Chondrocyte (in vitro differentiated cells): ENCODE measurements at regions not wholly inside any gene's neighbourhood (a gene's known extent, or its start where the extent isn't known, plus 50 kb on each side); places are given as distances from the start of the nearest gene placed in this dataset.

Experiments used
- DNase-seq: peaks from one replicate; pipeline ENCODE4 v3.0.0; 2021; ENCODE audit warnings: mixed read lengths, low spot score
- H3K27ac Mint-ChIP-seq: one replicate; pipeline ENCODE4 v1.8.0; 2021; ENCODE audit warnings: mild to moderate bottlenecking, moderate library complexity, mixed read lengths; ENCODE audit not compliant: unreplicated experiment
- H3K27me3 Mint-ChIP-seq: 2 replicates; pipeline ENCODE4 v1.8.0; 2021; ENCODE audit warnings: low read depth, mixed read lengths
- H3K36me3 Mint-ChIP-seq: 2 replicates; pipeline ENCODE4 v1.8.0; 2021; ENCODE audit warnings: low read depth, mixed read lengths
- H3K4me1 Mint-ChIP-seq: 2 replicates; pipeline ENCODE4 v1.8.0; 2021; ENCODE audit warnings: low read depth, mild to moderate bottlenecking, mixed read lengths
- H3K4me3 Mint-ChIP-seq: one replicate; pipeline ENCODE4 v1.8.0; 2021; ENCODE audit warnings: mild to moderate bottlenecking, moderate library complexity, mixed read lengths; ENCODE audit not compliant: unreplicated experiment
- H3K9me3 Mint-ChIP-seq: 2 replicates; pipeline ENCODE4 v1.8.0; 2021; ENCODE audit warnings: low read depth, mixed read lengths
- CTCF ChIP-seq: fragments of 200-600 bp; sonication (generic); IDR thresholded peaks from 2 replicates; pipeline ENCODE4 v1.5.0; 2021; ENCODE audit warnings: antibody characterized with exemption, mild to moderate bottlenecking, moderate library complexity

- peaks cover 16% of the 10 kb centered on the region for H3K4me1 Mint-ChIP-seq
- no peaks in the 10 kb centered on the region for H3K36me3 Mint-ChIP-seq
- H3K27ac Mint-ChIP-seq, result no peak overlapping the region
- no peak for DNase-seq
- H3K9me3 Mint-ChIP-seq, result no peaks in the 10 kb centered on the region
- H3K27me3 Mint-ChIP-seq, result no peaks in the 10 kb centered on the region
- no peak overlapping the region for H3K4me3 Mint-ChIP-seq
- no peak for TF ChIP-seq CTCF
Observed at GRCh38 chr6:138607478-138608433, 108.5 kb upstream of the NHSL1 start.

GRCh38 chr6:138608896-138609295 lies 109.6 kb upstream of the NHSL1 start:
- no peak for DNase-seq
- Mint-ChIP-seq H3K27me3 (no peaks in the 10 kb centered on the region), H3K4me1 (peaks cover 16% of the 10 kb centered on the region), H3K27ac (no peak overlapping the region), H3K36me3 (no peaks in the 10 kb centered on the region), H3K4me3 (no peak overlapping the region), H3K9me3 (no peaks in the 10 kb centered on the region)
- TF ChIP-seq CTCF, result no peak

GRCh38 chr6:138609801-138610430 lies 110.6 kb upstream of the NHSL1 start:
- TF ChIP-seq CTCF, result no peak
- Mint-ChIP-seq H3K36me3 (no peaks in the 10 kb centered on the region), H3K27me3 (no peaks in the 10 kb centered on the region), H3K27ac (no peak overlapping the region), H3K4me3 (no peak overlapping the region), H3K4me1 (peaks cover 13% of the 10 kb centered on the region), H3K9me3 (no peaks in the 10 kb centered on the region)
- DNase-seq, result no peak

- Mint-ChIP-seq H3K27ac (no peak overlapping the region), H3K4me3 (no peak overlapping the region), H3K9me3 (no peaks in the 10 kb centered on the region), H3K36me3 (no peaks in the 10 kb centered on the region), H3K27me3 (no peaks in the 10 kb centered on the region), H3K4me1 (peaks cover 12% of the 10 kb centered on the region)
- no peak for DNase-seq
- TF ChIP-seq CTCF, result no peak
Observed at GRCh38 chr6:138610816-138611215, 111.5 kb upstream of the NHSL1 start.

GRCh38 chr6:138614151-138614550 lies 114.9 kb upstream of the NHSL1 start:
- H3K4me3 Mint-ChIP-seq, result no peak overlapping the region
- no peaks in the 10 kb centered on the region for H3K36me3 Mint-ChIP-seq
- H3K9me3 Mint-ChIP-seq, result no peaks in the 10 kb centered on the region
- TF ChIP-seq CTCF, result no peak
- peaks cover 12% of the 10 kb centered on the region for H3K4me1 Mint-ChIP-seq
- H3K27me3 Mint-ChIP-seq, result no peaks in the 10 kb centered on the region
- H3K27ac Mint-ChIP-seq, result no peak overlapping the region
- no peak for DNase-seq
